ENCODE measurements at regions not wholly inside any gene's neighbourhood (a gene's known extent, or its start where the extent isn't known, plus 50 kb on each side); places are given as distances from the start of the nearest gene placed in this dataset.

DNA sequence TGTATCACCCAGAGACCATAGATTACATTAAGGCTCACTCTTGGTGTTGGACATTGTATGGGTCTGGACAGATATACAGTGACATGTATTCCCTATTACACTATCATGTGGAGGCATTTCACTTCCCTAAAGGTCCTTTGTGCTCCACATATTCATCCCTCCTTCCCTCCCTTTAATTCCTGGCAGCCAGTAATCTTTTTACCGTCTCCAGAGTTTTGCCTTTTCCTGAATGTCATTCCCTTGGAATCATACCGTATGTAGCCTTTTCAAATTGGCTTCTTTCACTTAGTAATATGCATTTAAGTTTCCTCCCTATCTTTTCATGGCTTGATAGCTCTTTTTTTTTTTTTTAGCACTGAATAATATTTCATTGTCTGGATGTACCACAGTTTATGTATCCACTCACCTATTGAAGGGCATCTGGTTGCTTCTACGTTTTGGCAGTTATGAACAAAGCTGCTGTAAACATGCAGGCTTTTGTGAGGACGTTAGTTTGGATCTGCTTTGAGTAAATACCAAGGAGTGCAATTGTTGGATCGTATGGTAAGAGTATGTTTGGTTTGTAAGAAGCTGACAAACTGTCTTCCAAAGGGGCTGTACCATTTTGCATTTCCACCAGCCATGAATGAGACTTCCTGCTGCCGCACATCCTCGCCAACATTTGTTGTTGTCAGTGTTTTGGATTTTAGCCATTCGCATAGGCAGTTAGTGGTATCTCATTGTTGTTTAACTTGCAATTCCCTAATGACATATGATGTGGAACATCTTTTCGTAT, 122.1 kb upstream of the SMIM23 start:
- TF ChIP-seq, protein P1, sequence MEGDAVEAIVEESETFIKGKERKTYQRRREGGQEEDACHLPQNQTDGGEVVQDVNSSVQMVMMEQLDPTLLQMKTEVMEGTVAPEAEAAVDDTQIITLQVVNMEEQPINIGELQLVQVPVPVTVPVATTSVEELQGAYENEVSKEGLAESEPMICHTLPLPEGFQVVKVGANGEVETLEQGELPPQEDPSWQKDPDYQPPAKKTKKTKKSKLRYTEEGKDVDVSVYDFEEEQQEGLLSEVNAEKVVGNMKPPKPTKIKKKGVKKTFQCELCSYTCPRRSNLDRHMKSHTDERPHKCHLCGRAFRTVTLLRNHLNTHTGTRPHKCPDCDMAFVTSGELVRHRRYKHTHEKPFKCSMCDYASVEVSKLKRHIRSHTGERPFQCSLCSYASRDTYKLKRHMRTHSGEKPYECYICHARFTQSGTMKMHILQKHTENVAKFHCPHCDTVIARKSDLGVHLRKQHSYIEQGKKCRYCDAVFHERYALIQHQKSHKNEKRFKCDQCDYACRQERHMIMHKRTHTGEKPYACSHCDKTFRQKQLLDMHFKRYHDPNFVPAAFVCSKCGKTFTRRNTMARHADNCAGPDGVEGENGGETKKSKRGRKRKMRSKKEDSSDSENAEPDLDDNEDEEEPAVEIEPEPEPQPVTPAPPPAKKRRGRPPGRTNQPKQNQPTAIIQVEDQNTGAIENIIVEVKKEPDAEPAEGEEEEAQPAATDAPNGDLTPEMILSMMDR (IDR thresholded peaks at IDR 0.05), result no peak
- no peak for TF ChIP-seq EZH2phosphoT487 (IDR thresholded peaks at IDR 0.05)

Data from neural progenitor cell (in vitro differentiated cells).